ENCODE measurements at regions not wholly inside any gene's neighbourhood (a gene's known extent, or its start where the extent isn't known, plus 50 kb on each side); places are given as distances from the start of the nearest gene placed in this dataset.

GRCh38 chr5:133728475-133728874, 116.1 kb upstream of the FSTL4 start:
- Histone ChIP-seq H2AFZ (ENCODE audit: low read length) (no peak overlapping the region), H2BK15ac (ENCODE audit: low read depth, low read length) (no peak overlapping the region), H2BK120ac (ENCODE audit: low read depth, low read length, poor library complexity, severe bottlenecking) (no peak overlapping the region), H2BK20ac (ENCODE audit: low read depth, low read length, poor library complexity, severe bottlenecking) (no peak overlapping the region), H3K79me2 (ENCODE audit: insufficient read depth, low read length) (no peaks in the 10 kb centered on the region), H3T11ph (ENCODE audit: low read length) (no peak overlapping the region), H3K79me1 (ENCODE audit: insufficient read depth, low read depth, low read length, poor library complexity, severe bottlenecking) (no peaks in the 10 kb centered on the region), H3K4me1 (ENCODE audit: insufficient read depth, low read length) (no peaks in the 10 kb centered on the region), H2AK5ac (ENCODE audit: insufficient read length, low read length) (no peak overlapping the region), H3K4ac (ENCODE audit: low read depth, low read length) (no peak overlapping the region), H3K18ac (ENCODE audit: insufficient read length, low read depth, low read length) (no peak overlapping the region), H3K4me2 (ENCODE audit: insufficient read depth, insufficient read length, low read length) (no peak overlapping the region), H2BK5ac (ENCODE audit: insufficient read length, low read length) (no peak overlapping the region), H3K23ac (ENCODE audit: insufficient read length, low read depth, low read length) (no peak overlapping the region), H3K9me3 (ENCODE audit: control insufficient read depth, low read depth, low read length) (peaks cover 6% of the 10 kb centered on the region), H2BK12ac (ENCODE audit: insufficient read length, low read depth, low read length) (no peak overlapping the region), H3K27ac (ENCODE audit: insufficient read length, low read depth, low read length) (no peak overlapping the region), H3K9ac (ENCODE audit: extremely low read depth, insufficient read length, low read length) (no peak overlapping the region), H3K27me3 (ENCODE audit: insufficient read depth, low read length) (no peaks in the 10 kb centered on the region), H3K23me2 (ENCODE audit: insufficient read length, low read depth, low read length, poor library complexity, severe bottlenecking) (no peaks in the 10 kb centered on the region), H3K14ac (ENCODE audit: insufficient read depth, low read length) (no peak overlapping the region), H4K5ac (ENCODE audit: insufficient read length, low read depth, low read length) (no peak overlapping the region), H3K56ac (ENCODE audit: insufficient read length, low read depth, low read length) (no peak overlapping the region), H4K20me1 (ENCODE audit: control insufficient read depth, insufficient read depth, insufficient read length) (no peaks in the 10 kb centered on the region), H4K91ac (ENCODE audit: insufficient read length, low read depth, low read length) (no peak overlapping the region), H4K8ac (replicated peaks; ENCODE audit: insufficient read length, low read depth, low read length) (no peak overlapping the region)
- WGBS (ENCODE audit: extremely low coverage, insufficient read length, low lambda C conversion rate): no CpG with 5 or more reads among the region's 1 CpG
- H3K36me3 Mint-ChIP-seq (ENCODE audit: insufficient read depth in 1 of 3, low read depth in 3 of 3): no peaks in the 10 kb centered on the region; a peak in 2 of 7 replicates
- DNase-seq: no peak
- TF ChIP-seq, protein P1, sequence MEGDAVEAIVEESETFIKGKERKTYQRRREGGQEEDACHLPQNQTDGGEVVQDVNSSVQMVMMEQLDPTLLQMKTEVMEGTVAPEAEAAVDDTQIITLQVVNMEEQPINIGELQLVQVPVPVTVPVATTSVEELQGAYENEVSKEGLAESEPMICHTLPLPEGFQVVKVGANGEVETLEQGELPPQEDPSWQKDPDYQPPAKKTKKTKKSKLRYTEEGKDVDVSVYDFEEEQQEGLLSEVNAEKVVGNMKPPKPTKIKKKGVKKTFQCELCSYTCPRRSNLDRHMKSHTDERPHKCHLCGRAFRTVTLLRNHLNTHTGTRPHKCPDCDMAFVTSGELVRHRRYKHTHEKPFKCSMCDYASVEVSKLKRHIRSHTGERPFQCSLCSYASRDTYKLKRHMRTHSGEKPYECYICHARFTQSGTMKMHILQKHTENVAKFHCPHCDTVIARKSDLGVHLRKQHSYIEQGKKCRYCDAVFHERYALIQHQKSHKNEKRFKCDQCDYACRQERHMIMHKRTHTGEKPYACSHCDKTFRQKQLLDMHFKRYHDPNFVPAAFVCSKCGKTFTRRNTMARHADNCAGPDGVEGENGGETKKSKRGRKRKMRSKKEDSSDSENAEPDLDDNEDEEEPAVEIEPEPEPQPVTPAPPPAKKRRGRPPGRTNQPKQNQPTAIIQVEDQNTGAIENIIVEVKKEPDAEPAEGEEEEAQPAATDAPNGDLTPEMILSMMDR (conservative IDR thresholded peaks at IDR 0.05): no peak
- no peak overlapping the region for H3K4me3 Mint-ChIP-seq
- no peak overlapping the region for H3K27ac Mint-ChIP-seq
- no peaks in the 10 kb centered on the region for H3K4me1 Mint-ChIP-seq
- H3K27me3 Mint-ChIP-seq (ENCODE audit: low read depth): peaks cover 19% of the 10 kb centered on the region
- H3K9me3 Mint-ChIP-seq: peaks cover 0 to 4% of the 10 kb centered on the region in 2 experiments; a peak in 4 of 5 replicates
